Heart right ventricle (tissue), 16 donors: ENCODE measurements at regions not wholly inside any gene's neighbourhood (a gene's known extent, or its start where the extent isn't known, plus 50 kb on each side); places are given as distances from the start of the nearest gene placed in this dataset.

Source experiments
- ATAC-seq, 8 donors: fragments of 200-7000 bp; cut with Tn5 transposase; one replicate each; pipeline ENCODE4 v1.9.1; 2020; ENCODE audit warnings: mild to moderate bottlenecking in 8 of 8, moderate library complexity in 8 of 8, moderate number of reproducible peaks in 1 of 8
- DNase-seq, 2 donors: peaks; one replicate each; pipeline ENCODE4 v3.0.0-alpha.2; 2020
- H3K27ac ChIP-seq, 10 donors: fragments of 200-600 bp; sonication (generic) in 2 of 10; one replicate each; pipeline versions ENCODE4 v1.5.0 to v1.8.0; 2020 to 2022; ENCODE audit warnings: mild to moderate bottlenecking in 3 of 10
- H3K27me3 ChIP-seq, 7 donors: fragments of 200-600 bp; one replicate each; pipeline ENCODE4 v1.8.0; 2021 to 2022; ENCODE audit warnings: mild to moderate bottlenecking in 2 of 7
- H3K36me3 ChIP-seq, 9 donors: fragments of 200-600 bp; sonication (generic) in 1 of 9; one replicate each; pipeline versions ENCODE4 v1.5.0 to v1.8.0; 2020 to 2022; ENCODE audit warnings: mild to moderate bottlenecking in 2 of 9
- H3K4me1 ChIP-seq, 9 donors: fragments of 200-600 bp; sonication (generic) in 1 of 9; one replicate each; pipeline versions ENCODE4 v1.5.0 to v1.8.0; 2020 to 2022; ENCODE audit warnings: mild to moderate bottlenecking in 4 of 9
- H3K4me3 ChIP-seq, 10 donors: fragments of 200-600 bp; sonication (generic) in 2 of 10; one replicate each; pipeline versions ENCODE4 v1.5.0 to v1.8.0; 2020 to 2022; ENCODE audit warnings: mild to moderate bottlenecking in 7 of 10, moderate library complexity in 2 of 10
- H3K9me3 ChIP-seq, 11 donors: fragments of 200-600 bp in 10 of 11; sonication (generic) in 2 of 11; one replicate each; pipeline versions ENCODE4 v1.5.0 to v1.8.0; 2013 to 2022; ENCODE audit warnings: mild to moderate bottlenecking in 2 of 11, control low read depth in 1 of 11, moderate library complexity in 1 of 11
- WGBS, 2 donors: extraction: QIAGEN DNeasy Blood & Tissue Kit; methylation state at CpG; one replicate each; pipeline ENCODE4 v1.1.7; 2013; ENCODE audit warnings: inconsistent platforms in 1 of 2; 5-methylcytosine and 5-hydroxymethylcytosine counted together
- intact Hi-C, 10 donors: fragments of 100-400 bp; cut with DNase I; formaldehyde crosslinking; loops; one replicate each; pipeline versions ENCODE4 v1.11.1 to v1.14.2; 2022
- TF ChIP-seq, protein P1 (sequence below), 9 donors: fragments of 200-600 bp; sonication (generic) in 2 of 9; IDR thresholded peaks; one replicate each; pipeline versions ENCODE4 v1.5.0 to v1.8.0; 2021 to 2022; ENCODE audit warnings: antibody characterized with exemption in 9 of 9, mild to moderate bottlenecking in 5 of 9, moderate library complexity in 1 of 9
- donor health status: Arrhythmogenic right ventricular cardiomyopathy.
- donor health status: ischemic (EF 13 %, LVEDD 7.1; RV severe dilation, severe dysfunction).
- donor health status: healthy with polysubstance abuse.
- donor health status: DM: no; HTN: yes; CAD: no.
- donor health status: DM: no; HTN: no; CAD: no.
- donor health status: ischemic (EF 25% LVEDD 6.9; RV normal size, moderate dysfunction).
- donor health status: ischemic (EF 25% LVEDD 5.7; RV mildly dilated, moderate dysfunction).
- donor health status: healthy.
- donor health status: DM: yes; HTN: yes; CAD: no.
- donor health status: Ischemic cardiomyopathy.
- donor health status: ischemic (EF 35%, LVEDD 5.7; RV mildly dilated, moderate dysfunction).
- donor health status: nonischemic (EF 11% LVEDD 7.7; RV severe dilation, severe dysfunction).
- donor health status: DM: yes; HTN: yes; CAD: no.
- donor health status: PGD.
- donor health status: ischemic (EF 29% LVEDD 5.4; RV normal size, mild dysfunction).
- donor health status: nonischemic (EF 23%, LVEDD 6.1; RV moderate dilation, normal function).

DNA sequence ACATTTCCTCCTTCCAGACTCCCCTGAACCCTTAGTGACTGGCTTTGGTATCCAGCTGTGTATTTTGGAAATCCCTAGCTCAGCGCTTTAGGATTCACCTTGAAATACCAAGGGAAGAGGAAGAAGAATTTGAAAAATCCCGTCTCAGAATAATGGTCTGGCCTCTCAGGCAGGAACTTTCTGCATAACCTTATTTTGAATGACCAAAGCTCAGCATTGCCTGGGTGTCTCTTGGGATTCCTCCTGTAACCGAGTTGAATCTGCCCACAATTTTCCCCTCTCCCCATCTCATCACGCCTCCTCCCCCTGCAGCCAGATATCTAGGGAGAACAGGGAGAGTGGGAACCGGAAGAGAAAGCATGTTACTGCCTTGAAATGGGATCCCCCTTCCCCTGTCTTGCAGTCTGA, 116.2 kb downstream of the SMIM20 start:
- H3K36me3 ChIP-seq = no peaks in the 10 kb centered on the region
- ATAC-seq = no peak
- peaks cover 0 to 7% (median 0%) of the 10 kb centered on the region in 11 donors for H3K9me3 ChIP-seq
- TF ChIP-seq, protein P1, sequence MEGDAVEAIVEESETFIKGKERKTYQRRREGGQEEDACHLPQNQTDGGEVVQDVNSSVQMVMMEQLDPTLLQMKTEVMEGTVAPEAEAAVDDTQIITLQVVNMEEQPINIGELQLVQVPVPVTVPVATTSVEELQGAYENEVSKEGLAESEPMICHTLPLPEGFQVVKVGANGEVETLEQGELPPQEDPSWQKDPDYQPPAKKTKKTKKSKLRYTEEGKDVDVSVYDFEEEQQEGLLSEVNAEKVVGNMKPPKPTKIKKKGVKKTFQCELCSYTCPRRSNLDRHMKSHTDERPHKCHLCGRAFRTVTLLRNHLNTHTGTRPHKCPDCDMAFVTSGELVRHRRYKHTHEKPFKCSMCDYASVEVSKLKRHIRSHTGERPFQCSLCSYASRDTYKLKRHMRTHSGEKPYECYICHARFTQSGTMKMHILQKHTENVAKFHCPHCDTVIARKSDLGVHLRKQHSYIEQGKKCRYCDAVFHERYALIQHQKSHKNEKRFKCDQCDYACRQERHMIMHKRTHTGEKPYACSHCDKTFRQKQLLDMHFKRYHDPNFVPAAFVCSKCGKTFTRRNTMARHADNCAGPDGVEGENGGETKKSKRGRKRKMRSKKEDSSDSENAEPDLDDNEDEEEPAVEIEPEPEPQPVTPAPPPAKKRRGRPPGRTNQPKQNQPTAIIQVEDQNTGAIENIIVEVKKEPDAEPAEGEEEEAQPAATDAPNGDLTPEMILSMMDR (IDR thresholded peaks at IDR 0.05) = no peak
- peaks cover 0 to 37% (median 15%) of the 10 kb centered on the region in 9 donors for H3K4me1 ChIP-seq
- no peak overlapping the region for H3K27ac ChIP-seq
- intact Hi-C loops = no loop called here
- 47 to 51% methylated on average over 5 of the region's 5 CpGs for WGBS, 2 donors
- no peak overlapping the region for H3K4me3 ChIP-seq
- no peak for DNase-seq
- peaks cover 0 to 14% (median 11%) of the 10 kb centered on the region in 7 donors for H3K27me3 ChIP-seq

DNA sequence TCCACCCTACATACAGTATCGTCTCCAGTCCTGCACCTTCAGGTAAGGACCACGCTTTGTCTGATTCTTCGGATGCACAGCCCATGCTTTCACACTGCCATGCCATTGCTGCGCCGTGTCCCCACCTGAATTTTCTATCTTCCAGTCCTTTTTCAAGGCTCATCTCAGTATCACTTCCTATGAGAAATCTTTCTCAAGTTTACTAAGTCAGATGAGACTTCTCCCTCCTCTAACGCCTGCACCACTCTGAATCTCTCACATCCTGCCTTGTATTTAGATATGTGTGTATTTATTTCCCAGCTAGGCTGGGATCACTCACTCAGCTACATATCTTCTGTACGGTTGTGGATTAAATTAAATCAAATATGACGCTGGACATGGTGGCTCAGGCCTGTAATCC, 116.8 kb downstream of the SMIM20 start:
- no peak for ATAC-seq
- H3K4me3 ChIP-seq = no peak overlapping the region
- intact Hi-C loops = no loop called here
- WGBS, 2 donors = 89 to 92% methylated on average over 8 of the region's 8 CpGs
- no peak for DNase-seq
- peaks cover 0 to 7% (median 0%) of the 10 kb centered on the region in 11 donors for H3K9me3 ChIP-seq
- peaks cover 0 to 14% (median 11%) of the 10 kb centered on the region in 7 donors for H3K27me3 ChIP-seq
- TF ChIP-seq, protein P1 (IDR thresholded peaks at IDR 0.05) = no peak
- H3K36me3 ChIP-seq = no peaks in the 10 kb centered on the region
- H3K4me1 ChIP-seq = peaks cover 0 to 37% (median 15%) of the 10 kb centered on the region in 9 donors
- no peak overlapping the region for H3K27ac ChIP-seq

DNA sequence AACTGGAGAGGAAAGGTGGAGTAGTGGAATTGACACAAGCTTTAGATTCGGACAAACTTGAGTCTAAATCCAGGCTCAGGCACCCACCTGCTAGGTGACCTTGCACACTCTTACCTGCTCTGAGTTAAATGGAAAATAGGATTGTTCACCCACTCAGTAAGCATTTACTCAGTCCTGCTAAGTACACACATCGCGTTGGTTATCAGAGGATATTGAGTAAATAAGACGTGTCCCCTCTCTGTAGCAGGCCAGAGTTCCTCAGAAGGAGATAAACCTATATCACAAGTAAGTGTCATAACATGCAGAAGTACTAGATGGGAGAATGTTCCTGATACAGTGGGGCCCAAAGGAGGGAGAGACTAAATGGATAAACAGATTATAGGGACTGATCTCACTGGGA, 117.7 kb downstream of the SMIM20 start:
- DNase-seq (no peak), ATAC-seq (no peak)
- no peak overlapping the region for H3K4me3 ChIP-seq
- intact Hi-C loops = no loop called here
- H3K27me3 ChIP-seq = peaks cover 0 to 14% (median 11%) of the 10 kb centered on the region in 7 donors
- H3K27ac ChIP-seq = no peak overlapping the region
- H3K36me3 ChIP-seq = no peaks in the 10 kb centered on the region
- TF ChIP-seq, protein P1 (IDR thresholded peaks at IDR 0.05) = no peak
- peaks cover 0 to 7% (median 0%) of the 10 kb centered on the region in 11 donors for H3K9me3 ChIP-seq
- peaks cover 0 to 37% (median 15%) of the 10 kb centered on the region in 9 donors for H3K4me1 ChIP-seq
- 95% methylated on average over 4 of the region's 4 CpGs for WGBS, 2 donors

DNA sequence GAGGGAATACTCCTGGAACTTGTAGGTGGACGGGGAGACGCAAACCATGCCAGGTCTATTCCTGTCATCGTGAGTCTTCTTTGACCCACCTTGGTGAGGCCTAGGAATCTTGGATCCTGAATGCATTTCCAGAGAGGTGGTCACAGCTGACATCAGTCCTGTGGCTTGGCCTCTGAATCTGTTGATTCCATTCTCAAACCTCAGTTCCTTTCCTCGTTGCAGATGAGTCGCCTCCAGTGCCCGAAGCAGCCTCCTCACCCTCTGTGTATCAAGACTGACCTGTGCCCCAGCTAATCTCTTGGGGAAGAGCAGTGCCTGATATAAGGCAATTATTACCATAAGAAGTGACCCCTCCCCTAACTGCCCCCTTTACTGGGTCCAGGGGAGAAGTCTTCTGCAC, 118.1 kb downstream of the SMIM20 start:
- Histone ChIP-seq H3K27me3 (peaks cover 0 to 14% (median 11%) of the 10 kb centered on the region in 7 donors), H3K4me3 (no peak overlapping the region), H3K36me3 (no peaks in the 10 kb centered on the region), H3K9me3 (peaks cover 0 to 7% (median 0%) of the 10 kb centered on the region in 11 donors), H3K27ac (peak overlapping the region in 1 of 10 donors; percentile 55), H3K4me1 (peaks cover 0 to 37% (median 15%) of the 10 kb centered on the region in 9 donors)
- TF ChIP-seq, protein P1 (IDR thresholded peaks at IDR 0.05) = no peak
- no peak for DNase-seq
- 85% methylated on average over 6 of the region's 6 CpGs for WGBS, 2 donors
- no peak for ATAC-seq
- intact Hi-C loops = no loop called here
